GM19023 (cell line): ENCODE measurements at regions not wholly inside any gene's neighbourhood (a gene's known extent, or its start where the extent isn't known, plus 50 kb on each side); places are given as distances from the start of the nearest gene placed in this dataset.
"Not testable (repeated sequence)": the region's sequence is repeated elsewhere in the genome, so short reads cannot be mapped to it uniquely, and the experiment has no call there.

Source experiments
- ATAC-seq: cut with Tn5 transposase; IDR thresholded peaks from one replicate; pipeline ENCODE4 v1.9.1; 2021; ENCODE audit warnings: mild to moderate bottlenecking, moderate library complexity; ENCODE audit not compliant: unreplicated experiment

DNA sequence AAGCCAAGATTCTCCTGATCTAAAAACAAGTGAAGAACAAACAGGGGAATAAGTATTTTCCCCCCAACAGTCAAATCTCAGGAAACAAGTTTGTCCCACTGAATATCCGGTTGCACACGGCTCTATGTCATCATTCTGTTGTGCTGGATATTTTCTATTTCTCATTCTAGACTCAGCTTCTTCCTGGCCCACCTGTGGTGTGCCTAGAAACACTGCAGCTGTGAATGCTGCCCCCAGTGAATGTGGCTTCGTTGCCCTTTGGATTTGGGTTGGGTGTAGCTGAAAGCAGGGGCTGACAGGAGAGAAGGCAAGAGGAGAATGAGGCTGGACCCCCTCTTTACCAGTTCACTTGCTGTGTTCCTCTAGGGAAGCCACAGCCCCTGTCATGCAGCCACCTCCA is 181.2 kb upstream of the PROK2 start:
- no peak for ATAC-seq

DNA sequence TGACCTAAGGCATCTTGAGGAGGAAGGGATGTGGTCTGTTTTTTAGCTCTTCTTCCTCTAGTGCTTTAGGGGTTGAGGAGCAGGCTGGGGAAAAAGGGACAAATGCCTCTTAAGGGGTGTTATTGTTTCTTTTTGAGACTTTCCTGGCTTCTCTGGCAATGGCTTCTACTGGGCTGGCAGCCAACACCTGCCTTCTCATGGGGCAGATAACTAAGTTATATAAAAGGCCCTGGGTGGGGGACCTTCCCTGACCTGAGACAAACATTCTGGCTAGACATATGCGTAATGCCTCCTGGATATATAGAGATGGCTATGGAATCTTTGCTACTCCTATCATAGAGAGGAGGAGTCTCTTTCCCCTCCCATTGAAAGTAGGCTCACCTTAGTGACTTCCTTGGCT is 179.2 kb upstream of the PROK2 start:
- ATAC-seq: no peak

DNA sequence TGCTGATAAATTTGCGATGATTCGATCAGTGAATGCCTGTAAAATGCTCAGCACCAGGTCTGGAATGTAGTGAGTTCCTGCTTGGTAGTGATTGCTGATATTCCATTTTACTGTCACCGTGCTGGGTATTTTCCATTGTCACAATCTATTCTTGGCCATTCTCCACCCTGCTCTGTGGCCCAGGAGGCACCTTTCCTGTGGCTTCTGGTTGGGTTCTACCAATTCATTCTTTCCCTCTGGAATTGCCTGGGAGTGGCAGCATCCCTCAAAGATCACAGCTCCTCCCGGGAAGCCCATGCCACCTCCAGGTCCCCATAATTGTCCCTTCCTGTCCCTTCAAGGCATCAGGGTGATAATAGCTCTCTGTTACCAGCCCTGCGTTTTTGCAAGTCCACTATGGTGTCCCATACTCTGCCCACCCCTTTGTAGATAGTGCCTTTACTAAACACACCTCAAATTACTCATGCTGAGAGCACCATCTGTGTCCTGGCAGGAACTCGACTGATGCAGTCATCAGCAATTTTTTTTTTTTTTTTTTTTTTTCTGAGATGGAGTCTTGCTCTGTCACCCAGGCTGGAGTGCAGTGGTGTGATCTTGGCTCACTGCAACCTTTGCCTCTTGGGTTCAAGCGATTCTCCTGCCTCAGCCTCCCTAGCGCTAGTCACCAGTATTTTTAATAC is 177.8 kb upstream of the PROK2 start:
- ATAC-seq: no peak

DNA sequence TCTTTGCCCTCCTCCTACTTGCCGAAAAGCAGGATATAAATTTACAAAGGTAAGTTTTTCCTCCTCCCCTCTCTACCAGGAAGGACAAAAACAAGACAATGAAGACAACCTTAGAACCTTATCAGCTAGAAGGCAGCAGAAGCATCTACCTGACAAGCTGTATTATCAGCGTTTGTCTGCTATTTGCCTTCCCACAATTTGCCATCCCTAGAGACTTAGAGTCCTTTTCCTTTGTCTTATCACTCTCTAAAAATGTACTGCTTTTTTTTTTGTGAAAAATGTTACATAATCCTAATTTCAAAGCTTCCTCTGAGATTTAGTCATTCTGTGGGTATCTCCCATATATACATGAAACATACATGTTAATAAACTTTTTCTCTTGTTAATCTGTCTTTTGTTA is 176.9 kb upstream of the PROK2 start:
- no peak for ATAC-seq

DNA sequence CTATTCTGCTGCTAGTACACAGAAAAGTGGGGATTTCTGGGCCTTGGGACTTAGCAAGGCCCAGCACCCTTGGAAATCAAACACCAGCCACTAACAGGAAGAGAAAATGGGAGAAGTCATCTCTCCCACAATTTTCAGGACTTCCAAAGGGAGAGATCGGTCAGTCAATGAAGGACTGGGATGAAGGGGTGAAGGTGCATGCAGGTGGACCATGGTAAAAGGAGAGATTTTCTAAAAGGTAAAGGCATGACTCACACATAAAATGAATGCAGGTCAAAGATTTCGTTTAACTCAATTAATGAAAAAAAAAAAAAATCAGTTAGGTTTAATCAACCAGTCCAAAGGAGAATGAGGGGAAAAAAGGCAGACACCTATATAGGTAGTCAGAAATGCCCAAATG is 176.4 kb upstream of the PROK2 start:
- no peak for ATAC-seq

DNA sequence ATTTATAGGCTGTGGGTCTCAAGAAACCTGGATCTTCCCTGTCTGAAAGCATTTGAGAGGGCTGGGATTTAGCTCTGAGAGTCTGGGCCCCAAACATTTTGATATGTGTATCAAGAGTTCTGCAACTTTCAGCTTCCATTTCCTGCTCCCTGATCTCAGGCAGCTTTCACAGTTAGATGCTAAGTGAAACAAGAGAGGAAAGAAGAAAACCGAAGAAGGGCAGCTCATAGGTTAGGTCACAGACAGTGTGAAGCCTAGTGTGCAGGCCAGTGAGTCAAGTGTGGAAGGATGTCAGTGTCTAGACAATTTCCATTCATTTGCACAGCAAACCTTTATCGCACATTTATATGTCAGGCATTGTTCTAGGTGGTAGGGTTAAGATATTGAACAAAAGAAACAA is 173.6 kb upstream of the PROK2 start:
- no peak for ATAC-seq

DNA sequence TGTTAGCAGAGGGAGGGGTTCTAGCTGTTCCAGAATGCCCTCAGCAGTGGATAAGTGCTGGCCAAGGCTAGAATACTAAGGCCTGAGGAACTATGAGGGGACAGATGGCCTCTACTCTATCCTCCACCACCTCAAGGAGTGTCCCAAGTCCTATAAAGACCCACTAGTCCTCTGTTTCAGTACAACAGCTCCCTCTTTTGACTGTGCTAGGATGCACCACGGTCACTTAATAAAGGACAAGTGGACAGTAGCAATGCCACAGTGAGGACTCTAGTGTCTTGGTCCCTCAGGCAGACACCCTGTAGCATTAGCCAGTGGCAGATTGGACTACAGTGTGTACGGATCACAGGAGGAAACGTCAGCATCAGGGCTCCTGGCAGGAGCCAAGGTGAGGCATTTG is 171.8 kb upstream of the PROK2 start:
- ATAC-seq: no peak

DNA sequence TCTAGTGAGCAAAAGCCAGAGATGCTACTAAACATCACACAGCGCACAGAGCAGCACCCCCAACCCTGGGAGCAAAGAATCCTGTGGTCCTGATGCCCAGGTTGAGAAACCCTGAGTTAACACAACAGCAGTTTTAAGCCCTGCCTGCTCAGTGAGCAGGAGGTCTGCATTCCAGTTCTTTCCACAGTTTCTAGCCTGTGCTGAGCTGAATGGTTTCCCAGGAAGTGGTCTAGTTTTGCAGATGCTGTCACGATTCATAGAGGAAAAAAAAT is 171.1 kb upstream of the PROK2 start:
- ATAC-seq: no peak

DNA sequence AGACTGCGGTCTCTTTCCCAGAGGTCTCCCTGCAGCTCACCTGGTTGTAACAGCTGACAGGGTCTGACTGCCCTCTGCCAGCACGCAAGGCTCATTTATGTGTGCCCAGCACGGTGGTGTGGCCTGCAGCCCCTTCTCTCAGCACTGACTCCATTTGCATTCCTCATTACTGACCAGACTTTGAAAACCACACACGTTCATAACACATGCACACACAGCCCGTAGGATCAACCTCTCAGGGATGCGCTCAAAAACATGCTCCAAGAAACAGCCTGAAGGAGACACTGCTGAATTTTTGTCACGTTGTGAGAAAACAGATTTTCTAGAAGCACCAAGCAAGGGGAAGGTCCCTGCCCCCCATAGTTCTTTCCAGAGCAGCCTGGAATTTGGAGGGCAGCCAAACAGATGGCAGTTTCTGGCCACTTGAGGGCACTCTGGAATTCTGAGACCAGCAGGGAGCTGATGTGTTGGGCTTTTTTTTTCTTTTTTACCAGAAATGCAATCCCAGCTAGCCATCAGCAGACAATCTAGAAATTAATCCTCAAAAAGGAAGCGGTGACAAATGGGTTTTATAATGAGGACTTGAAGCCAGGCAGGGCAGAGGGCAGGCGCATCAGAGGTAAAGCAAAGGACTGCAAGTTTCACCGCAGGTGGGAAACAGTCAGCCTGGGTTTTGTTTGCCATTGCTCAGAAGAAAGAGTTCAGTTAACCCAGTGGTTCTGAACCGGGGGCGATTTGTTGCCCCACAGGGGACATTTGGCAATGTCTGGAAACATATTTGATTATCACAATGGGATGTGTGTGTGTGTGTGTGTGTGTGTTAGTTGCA is 170.5 kb upstream of the PROK2 start:
- no peak for ATAC-seq

DNA sequence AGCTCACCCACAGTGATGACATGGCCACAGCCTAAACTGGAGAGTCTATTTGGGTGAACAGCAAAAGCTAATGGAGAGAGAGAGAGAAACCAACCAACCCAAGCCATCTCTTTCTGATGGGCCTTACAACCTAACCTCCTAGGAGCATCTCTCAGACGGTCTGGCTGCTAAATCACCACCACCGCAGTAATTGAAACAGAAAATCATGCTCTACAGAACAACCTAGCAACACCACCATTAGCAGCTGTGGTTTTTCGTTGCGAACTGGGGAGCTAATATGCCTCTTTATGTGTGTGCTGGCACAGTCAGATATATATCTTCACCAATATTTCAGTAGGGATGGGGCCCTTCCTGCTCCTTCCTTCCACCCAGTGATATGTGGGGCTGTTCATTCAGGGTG is 166.9 kb upstream of the PROK2 start:
- ATAC-seq: no peak

DNA sequence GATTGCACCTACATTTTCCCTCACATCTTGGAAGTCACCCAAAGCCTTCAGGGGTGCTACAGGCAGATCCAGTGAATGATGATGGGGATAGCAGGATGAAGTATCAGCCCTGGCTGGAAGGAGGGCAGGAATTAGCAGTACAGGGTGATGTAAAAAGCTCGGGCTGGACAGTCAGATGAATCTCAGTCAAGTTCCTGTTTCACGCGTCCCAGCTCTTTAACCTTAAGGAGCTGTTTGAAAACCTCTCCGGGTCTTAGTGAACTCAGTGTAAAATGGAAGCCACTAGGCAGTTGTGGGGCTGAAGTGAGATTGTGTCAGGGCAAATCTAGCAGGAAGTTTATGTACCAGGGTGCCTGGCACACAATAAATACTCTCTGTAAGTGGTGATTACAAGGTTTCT is 166.4 kb upstream of the PROK2 start:
- ATAC-seq: no peak

DNA sequence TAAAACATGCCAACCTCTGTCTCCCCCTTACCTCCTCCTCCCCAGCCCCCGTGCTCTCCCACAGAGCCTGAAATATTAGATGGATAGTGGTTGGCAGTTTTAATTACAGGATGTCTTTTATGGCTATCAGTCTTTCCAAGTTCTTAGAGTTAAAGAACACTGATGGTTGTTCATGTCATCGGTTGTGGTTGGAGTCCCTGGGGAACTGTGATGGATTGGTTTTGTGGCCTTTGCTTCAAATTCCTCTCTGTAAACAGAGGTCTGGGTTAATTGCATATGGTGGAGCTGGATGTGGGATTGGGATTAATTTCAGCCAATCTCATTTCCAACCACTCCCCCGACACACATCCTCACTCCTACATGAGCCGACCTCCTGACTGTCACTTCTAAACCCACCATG is 164.5 kb upstream of the PROK2 start:
- no peak for ATAC-seq

DNA sequence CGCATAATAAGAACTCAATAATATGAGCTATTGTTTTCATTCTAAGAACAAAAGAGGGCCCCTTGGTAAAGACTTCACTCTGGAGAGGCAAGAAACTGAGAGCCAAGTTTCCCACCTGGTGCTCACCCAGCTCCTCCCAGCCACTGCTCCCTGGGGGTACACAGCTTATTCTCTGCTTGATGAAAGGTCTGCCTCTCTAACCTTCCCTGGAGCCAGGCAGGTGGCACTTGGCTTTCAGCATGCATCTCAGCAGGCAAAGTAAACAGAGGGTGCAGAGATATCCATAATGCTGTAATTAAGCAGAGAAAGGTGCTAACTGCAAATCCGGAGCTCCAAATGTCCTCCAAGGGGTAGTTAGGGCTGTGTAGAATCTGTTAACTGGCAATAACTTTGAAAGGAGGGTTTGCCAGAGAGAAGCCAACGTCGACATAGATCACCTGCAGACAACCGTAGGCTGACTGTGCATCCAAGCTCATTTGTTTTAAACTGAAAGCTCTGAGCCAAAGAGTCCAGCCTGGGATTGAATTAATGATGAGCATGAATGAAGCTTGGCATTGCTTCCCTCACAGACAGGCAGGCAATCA is 159.6 kb upstream of the PROK2 start:
- no peak for ATAC-seq

DNA sequence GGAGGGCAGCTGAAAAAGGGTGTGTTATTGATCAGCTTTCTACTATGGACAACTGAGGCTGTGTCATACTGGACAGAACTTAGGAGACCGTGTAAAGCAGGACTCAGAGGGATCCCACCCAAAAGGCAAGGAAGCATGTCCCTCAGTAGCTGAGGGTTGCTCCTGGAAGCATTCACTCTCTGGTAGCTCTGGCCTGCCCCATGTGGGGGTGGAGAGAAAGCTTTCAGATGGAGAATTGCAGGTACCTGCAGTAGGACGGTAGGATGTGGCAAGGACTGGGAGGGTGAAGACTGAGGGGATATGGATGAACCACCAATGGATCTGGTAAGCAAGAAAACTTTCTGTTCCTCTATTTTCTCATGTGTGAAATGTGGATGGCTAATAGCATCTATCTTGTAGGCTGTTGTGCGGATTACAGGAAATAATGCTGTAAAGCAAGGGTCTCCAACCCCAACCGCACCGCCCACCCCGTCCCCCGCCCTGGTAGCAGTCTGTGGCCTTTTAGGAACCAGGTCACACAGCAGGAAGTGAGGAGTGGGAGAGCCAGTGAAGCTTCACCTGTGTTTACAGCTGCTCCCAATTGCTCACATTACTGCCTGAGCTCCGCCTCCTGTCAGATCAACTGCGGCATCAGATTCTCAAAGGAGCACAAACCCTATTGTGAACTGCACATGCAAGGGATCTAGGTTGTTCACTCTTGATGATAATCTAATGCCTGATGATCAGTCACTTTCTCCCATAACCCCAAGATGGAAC is 157.7 kb upstream of the PROK2 start:
- no peak for ATAC-seq

DNA sequence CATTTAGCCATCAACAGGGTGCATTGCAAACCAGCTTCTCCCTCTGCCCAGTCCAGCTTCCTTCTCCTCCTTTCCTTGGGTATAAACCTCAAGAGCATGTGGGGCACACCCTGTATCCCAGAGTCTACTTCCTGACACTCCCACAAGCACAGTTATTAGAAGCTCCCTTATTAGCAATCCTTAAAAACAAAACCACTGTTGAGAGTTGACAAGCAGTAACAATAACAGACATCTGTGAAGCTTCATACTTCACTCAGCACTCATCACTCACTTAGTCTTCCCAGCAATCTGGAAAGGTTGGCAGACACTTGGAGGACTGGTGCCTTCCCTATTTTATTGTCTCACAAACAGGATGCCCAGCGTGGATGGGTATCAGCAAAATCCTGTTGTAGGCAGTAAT is 155.5 kb upstream of the PROK2 start:
- ATAC-seq: no peak

DNA sequence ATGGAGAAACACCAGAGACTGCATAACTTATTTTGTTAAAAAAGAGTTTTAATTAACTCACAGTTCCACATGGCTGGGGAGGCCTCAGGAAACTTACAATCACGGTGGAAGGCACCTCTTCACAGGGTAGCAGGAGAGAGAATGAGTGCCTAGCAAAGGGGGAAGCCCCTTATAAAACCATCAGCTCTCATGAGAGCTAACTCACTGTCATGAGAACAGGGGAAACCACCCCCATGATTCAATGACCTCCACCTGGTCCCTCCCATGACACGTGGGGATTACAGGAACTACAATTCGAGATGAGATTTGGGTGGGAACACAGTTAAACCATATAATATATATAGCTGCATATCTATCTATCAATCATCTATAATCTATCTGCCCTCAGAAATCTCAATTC is 153.1 kb upstream of the PROK2 start:
- not testable (repeated sequence) for ATAC-seq

DNA sequence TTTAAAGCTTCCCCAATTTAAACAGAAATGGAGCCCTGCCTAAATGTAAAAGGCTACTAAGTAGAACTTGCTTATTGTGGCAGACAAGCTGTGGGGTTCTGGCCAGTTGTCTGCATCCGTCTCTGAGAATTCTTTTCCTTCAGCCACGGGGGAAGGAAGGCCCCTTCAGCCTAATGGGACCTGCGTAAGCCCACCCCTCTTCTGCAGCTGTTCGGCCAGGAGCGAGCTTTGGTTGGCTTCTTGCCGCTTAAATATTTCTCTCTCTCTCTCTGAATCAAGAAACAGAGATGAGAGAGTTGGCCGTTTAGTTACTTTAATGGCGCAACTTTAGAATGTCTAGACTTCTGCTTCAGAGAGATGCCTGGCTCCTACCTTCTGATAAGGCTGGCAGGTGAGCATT is 151.7 kb upstream of the PROK2 start:
- ATAC-seq: no peak

DNA sequence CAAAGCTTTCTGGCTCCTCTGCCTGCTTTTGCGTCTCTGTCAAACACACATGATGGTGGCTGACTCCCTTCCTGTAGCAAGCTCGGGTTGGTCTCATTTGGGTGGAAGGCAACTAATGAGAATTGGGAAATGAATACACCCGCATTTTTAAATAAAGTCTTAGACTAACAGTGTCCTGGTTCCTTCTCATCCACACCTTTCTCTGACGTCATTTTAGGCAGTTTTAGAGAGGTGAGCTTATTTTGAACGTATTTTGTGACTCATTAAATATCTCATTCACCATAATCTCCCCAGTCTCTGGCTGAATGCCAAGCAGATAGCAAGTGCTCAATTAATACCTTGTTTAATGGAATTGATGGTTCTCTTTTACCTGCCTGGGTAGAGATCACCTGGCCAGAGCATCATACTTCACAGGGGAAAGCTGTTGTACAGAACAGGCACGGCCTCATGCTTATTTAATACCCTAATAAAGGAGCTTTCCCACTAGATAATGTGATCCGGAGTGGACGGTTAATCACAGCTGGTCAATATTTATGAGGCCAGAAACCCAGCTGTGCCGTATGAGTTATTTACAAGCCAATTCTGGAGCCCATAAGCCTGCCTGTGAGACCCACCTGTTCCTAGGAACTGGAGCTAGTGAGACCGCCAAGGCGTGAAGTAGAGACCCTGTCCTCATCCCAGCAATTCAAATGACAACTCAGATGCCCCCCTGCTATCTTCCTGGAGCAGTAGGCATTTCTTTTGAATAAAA is 149.7 kb upstream of the PROK2 start:
- ATAC-seq: no peak

DNA sequence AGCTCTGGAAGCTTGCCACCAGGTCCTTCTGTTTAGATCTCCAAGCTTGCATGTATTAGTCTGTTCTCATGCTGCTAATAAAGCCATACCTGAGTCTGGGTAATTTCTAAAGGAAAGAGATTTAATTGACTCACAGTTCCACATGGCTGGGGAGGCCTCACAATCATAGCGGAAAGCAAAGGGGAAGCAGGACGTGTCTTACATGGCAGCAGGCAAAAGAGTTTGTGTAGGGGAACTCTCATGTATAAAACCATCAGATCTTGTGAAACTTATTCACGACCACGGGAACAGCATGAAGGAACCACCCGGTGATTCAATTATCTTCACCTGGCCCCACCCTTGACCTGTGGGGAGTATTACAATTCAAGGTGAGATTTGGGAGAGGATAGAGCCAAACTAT is 147.0 kb upstream of the PROK2 start:
- ATAC-seq: no peak

DNA sequence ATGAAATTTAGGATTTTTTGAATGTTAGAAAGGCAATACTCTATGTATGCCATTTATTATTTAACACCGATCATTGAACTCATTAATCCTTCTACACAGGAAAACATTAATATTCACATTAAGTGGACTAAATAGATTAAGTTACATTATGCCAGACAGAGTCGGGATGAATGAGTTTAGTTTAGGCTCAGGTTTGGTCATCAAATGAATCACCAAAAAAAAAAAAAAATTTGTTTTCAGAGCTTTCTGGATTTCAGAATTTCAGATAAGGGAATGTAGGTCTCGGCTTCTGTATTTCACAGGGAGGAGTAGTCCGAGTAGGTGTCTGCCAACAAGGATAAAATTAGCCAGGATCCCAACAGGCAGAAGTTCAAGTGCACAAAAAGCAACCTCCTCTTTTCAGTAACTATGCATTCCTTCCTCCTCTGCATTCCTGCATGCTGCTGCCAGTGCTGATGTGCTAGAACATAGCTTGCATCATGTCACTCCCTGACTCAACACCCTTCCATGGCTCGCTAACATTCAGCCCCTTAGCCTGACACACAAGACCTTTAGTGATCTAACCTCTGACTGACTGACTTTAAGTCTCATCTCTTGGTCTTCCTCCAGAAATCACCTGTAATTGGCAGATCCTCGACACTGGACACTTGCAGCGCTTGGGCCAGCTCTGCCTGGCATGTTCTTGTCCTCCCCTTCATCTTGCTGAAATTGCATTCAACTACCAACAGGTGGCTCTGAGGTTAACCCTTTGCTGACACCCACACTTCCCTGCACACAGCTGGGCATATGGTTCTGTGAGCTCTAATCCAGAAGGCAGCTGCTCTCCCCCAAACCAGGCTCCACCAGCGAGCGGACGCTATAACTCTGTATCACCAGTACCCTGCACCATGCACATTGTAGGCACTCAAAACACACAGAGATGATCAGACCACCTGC is 145.4 kb upstream of the PROK2 start:
- no peak for ATAC-seq
